SJCRH30 (cell line): ENCODE measurements at regions not wholly inside any gene's neighbourhood (a gene's known extent, or its start where the extent isn't known, plus 50 kb on each side); places are given as distances from the start of the nearest gene placed in this dataset.
"Not testable (repeated sequence)": the region's sequence is repeated elsewhere in the genome, so short reads cannot be mapped to it uniquely, and the experiment has no call there.

ENCODE experiments used
- DNase-seq, 2 experiments: peaks; one replicate each; pipeline ENCODE4 v3.0.0-alpha.2; 2015 to 2020
- H3K27ac ChIP-seq: fragments of 250-450 bp; sonication (Bioruptor Pico); 2 replicates; pipeline ENCODE4 v1.5.1; 2020; ENCODE audit warnings: mild to moderate bottlenecking, moderate library complexity
- H3K27me3 ChIP-seq: fragments of 250-450 bp; sonication (Bioruptor Pico); 2 replicates; pipeline ENCODE4 v1.5.1; 2020; ENCODE audit warnings: mild to moderate bottlenecking, moderate library complexity
- H3K36me3 ChIP-seq: fragments of 250-450 bp; sonication (Bioruptor Pico); 2 replicates; pipeline ENCODE4 v1.5.1; 2020; ENCODE audit warnings: mild to moderate bottlenecking, moderate library complexity
- H3K4me1 ChIP-seq: fragments of 250-450 bp; sonication (Bioruptor Pico); 2 replicates; pipeline ENCODE4 v1.5.1; 2020; ENCODE audit warnings: mild to moderate bottlenecking, moderate library complexity
- H3K4me3 ChIP-seq: fragments of 250-450 bp; sonication (Bioruptor Pico); 2 replicates; pipeline ENCODE4 v1.5.1; 2020; ENCODE audit warnings: mild to moderate bottlenecking, moderate library complexity
- H3K9me3 ChIP-seq: fragments of 250-450 bp; sonication (Bioruptor Pico); replicated peaks from 2 replicates; pipeline ENCODE4 v1.5.1; 2020; ENCODE audit warnings: mild to moderate bottlenecking, moderate library complexity

DNA sequence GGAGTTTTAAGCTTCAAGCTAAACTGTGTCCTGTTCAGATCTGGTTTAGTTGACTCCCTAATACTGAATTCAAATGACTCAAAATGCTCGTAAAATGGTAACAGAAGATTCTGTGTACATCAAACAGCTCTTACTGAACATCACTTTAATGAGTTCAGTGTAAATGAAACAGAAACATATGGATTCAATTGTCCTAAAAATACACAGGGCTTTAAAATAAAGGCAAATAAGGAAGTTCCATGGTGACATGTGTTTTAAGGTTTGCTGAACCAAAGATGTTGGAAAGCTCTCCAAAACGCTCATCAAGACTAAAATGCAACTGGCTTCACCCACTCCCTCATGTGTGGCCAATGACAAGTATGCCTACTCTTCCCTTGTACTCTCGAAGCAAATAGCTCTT, 340.0 kb upstream of the PIK3R1 start:
- DNase-seq = no peak
- H3K4me1 ChIP-seq = no peaks in the 10 kb centered on the region
- no peaks in the 10 kb centered on the region; the same call in 1 of the 2 replicates for H3K27me3 ChIP-seq
- H3K27ac ChIP-seq = no peak overlapping the region
- no peaks in the 10 kb centered on the region for H3K9me3 ChIP-seq
- H3K36me3 ChIP-seq = no peaks in the 10 kb centered on the region
- no peak overlapping the region for H3K4me3 ChIP-seq

DNA sequence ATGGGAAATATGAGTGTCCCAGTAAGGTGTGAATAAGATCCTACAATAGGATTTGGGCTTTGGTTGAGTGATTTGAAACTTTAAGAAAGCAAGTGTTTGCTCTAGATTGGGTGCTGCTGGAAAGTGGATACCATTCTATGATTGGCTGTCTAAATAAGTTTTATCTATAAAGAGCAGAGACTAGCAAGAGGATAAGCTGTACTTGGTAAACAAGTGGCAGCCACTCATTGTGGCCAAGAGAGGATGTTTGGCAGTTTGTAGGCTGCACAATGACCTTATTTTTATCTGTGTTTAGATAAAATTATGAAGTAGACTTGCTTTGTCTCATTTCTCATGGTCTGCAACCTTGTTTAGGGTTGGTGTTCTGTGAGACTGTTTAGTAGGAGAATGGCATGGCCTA, 341.6 kb upstream of the PIK3R1 start:
- Histone ChIP-seq H3K36me3 (no peaks in the 10 kb centered on the region), H3K4me3 (no peak overlapping the region), H3K4me1 (no peaks in the 10 kb centered on the region), H3K27me3 (no peaks in the 10 kb centered on the region; the same call in 1 of the 2 replicates), H3K27ac (no peak overlapping the region), H3K9me3 (no peaks in the 10 kb centered on the region)
- no peak for DNase-seq

DNA sequence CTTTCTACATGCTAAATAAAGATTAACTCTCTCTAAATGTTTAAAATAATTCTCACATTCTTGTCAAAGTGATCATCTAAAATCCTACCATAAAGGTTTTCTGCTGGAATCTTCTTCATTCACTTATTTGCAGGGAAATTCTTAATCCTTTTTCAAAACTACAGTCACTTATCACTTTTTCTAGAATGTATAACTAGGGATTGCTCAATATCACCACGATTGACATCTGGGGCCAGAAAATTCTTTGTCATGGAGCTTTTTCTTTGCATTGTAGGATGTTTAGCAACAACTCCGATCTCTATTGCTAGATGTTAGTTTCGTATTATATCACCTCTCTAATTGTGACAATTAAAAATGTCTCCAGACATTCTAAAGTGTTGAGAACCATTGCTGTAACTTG, 344.9 kb upstream of the PIK3R1 start:
- Histone ChIP-seq H3K27ac (no peak overlapping the region), H3K4me1 (no peaks in the 10 kb centered on the region), H3K27me3 (no peaks in the 10 kb centered on the region; the same call in 1 of the 2 replicates), H3K36me3 (no peaks in the 10 kb centered on the region), H3K4me3 (no peak overlapping the region), H3K9me3 (no peaks in the 10 kb centered on the region)
- DNase-seq = no peak

DNA sequence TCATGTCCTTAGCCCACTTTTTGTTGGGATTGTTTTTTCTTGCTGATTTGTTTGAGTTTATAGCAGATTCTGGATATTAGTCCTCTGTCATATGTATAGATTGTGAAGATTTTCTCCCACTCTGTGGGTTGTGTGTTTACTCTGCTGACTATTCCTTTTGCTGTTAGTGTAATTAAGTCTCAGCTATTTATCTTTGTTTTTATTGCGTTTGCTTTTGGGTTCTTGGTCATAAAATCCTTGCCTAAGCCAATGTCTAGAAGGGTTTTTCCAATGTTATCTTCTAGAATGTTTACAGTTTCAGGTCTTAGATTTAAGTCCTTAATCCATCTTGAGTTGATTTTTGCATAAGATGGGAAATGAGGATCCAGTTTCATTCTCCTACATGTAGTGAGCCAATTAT, 351.2 kb upstream of the PIK3R1 start:
- not testable (repeated sequence) for H3K4me3 ChIP-seq, H3K27me3 ChIP-seq, H3K36me3 ChIP-seq, DNase-seq, H3K4me1 ChIP-seq, H3K9me3 ChIP-seq, H3K27ac ChIP-seq

DNA sequence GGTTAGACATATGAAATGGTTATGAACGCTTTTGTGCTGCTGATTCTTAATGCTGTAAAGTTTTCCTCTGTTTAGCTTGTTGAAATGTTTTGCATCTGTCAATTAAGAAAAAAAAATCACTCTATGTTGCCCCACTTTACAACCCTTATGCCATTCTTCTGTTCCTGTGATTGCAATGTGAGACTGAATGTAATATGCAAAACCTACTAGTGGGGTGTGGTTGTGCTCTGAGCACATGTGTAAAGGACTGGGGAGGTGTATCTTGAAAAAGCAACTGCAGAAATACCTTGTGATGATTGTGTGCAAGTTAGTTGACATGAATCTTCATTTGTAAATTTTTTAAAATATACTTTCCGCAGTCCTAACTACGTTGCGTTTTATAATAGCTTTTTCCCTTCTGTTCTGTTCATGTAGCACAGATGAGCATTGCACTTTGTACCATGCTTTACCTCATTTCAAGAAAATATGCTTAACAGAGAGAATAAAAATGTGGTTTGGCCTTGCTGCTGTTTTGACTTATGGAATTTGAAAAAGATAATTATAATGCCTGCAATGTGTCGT, 357.0 kb upstream of the PIK3R1 start:
- Histone ChIP-seq H3K9me3 (no peaks in the 10 kb centered on the region), H3K4me3 (no peak overlapping the region), H3K4me1 (no peaks in the 10 kb centered on the region), H3K27ac (no peak overlapping the region), H3K27me3 (no peaks in the 10 kb centered on the region), H3K36me3 (no peaks in the 10 kb centered on the region)
- no peak for DNase-seq

DNA sequence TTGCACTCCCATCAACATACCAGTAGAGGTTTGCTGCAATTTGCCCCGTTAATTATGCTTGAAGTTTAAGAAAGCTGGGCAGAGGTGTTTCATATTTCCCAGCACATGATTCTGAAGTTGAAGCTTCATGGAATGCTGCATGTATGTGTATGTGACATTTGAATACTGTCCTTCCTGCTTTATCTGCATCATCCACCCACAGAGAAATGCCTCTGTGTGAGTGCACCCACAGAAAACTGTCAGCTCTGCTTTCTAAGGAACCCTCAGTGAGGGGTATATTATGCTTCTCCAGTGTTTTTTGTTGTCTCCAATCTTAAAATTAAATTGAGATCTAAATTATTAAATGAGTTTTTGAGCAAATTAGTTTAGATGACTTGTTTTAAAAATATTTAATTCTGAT, 358.1 kb upstream of the PIK3R1 start:
- no peak overlapping the region for H3K4me3 ChIP-seq
- DNase-seq = no peak
- no peaks in the 10 kb centered on the region for H3K27me3 ChIP-seq
- H3K27ac ChIP-seq = no peak overlapping the region
- H3K4me1 ChIP-seq = no peaks in the 10 kb centered on the region
- no peaks in the 10 kb centered on the region for H3K36me3 ChIP-seq
- no peaks in the 10 kb centered on the region for H3K9me3 ChIP-seq

DNA sequence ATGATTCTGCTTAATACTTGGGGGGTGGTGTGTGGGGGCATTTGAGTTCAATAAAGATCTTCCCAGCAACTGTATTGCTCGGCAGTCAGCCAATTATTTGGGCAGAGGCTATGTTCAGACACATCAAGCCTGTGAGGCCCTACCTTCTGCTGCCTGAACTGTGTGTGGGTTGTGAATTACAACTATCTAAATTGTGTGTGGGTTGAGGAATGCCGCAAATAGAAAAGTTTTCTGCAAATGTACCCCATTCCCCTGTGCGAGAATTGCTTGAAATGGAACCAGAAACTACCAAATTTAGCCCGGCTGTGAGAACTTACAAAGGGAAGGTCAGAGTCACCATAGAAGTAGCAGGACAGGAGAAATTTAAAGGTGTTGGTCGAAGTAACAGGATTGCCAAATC, 360.0 kb upstream of the PIK3R1 start:
- no peak for DNase-seq
- H3K36me3 ChIP-seq = no peaks in the 10 kb centered on the region

DNA sequence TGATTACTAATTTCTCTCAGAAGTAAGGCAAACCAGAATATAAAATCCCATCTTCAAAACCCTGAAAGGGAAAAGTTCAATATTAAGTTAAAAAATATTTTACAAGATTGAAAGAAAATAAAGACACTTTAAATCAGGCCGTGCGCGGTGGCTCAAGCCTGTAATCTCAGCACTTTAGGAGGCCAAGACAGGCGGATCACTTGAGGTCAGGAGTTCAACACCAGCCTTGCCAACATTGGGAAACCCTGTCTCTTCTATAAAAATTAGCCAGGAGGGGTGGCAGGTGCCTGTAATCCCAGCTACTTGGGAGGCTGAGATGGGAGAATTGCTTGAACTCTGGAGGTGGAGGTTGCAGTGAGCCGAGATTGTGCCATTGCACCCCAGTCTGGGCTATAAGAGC, 364.6 kb upstream of the PIK3R1 start:
- H3K9me3 ChIP-seq, H3K27me3 ChIP-seq, H3K4me1 ChIP-seq, H3K4me3 ChIP-seq, H3K36me3 ChIP-seq, DNase-seq, H3K27ac ChIP-seq: not testable (repeated sequence)

More for the DNA sequence above, 360.0 kb upstream of the PIK3R1 start:
- no peaks in the 10 kb centered on the region for H3K4me1 ChIP-seq
- no peaks in the 10 kb centered on the region for H3K9me3 ChIP-seq
- no peak overlapping the region for H3K27ac ChIP-seq
- no peaks in the 10 kb centered on the region; the same call in 1 of the 2 replicates for H3K27me3 ChIP-seq
- no peak overlapping the region for H3K4me3 ChIP-seq

DNA sequence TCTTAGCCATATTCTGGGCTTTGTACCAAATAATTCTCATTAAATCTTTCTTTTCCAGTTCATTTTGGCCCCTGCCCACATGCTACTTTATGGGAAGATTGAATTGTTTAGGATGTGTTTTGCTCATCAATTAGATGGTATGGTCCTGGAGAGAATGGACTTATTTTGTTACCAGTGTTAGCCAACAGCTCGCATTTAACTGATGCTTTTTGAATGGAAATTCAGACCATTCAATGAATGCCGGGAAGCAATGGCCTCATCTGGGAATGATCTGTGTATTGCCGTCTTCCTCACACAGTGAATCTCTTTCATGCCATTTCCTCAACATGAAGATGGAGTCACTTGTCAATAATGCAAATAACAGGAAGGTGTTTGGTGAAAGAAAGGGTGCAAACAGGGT, 370.6 kb upstream of the PIK3R1 start:
- H3K4me1 ChIP-seq = no peaks in the 10 kb centered on the region
- H3K27ac ChIP-seq = no peak overlapping the region
- H3K9me3 ChIP-seq = no peaks in the 10 kb centered on the region
- H3K36me3 ChIP-seq = no peaks in the 10 kb centered on the region
- DNase-seq = no peak
- no peaks in the 10 kb centered on the region for H3K27me3 ChIP-seq
- H3K4me3 ChIP-seq = no peak overlapping the region

DNA sequence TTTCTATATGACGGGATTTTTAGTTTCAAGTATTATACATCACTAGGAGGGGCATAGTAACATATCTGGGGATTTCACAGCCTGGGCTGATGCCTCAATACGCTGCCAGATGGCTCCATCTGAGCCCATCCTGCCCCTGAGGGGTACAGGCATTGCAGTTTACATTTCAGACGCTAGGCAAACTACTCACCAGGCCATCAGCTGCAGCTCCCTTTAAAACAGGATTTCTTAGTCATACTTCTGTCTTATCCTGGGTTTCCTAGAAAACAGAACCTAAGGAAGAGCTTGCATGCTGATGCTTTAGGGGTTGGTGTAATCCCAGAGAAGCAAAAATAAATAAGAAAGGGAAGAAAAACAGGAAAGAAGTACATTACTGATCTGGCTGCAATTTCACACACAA, 372.8 kb upstream of the PIK3R1 start:
- Histone ChIP-seq H3K27ac (no peak overlapping the region), H3K4me3 (no peak overlapping the region), H3K4me1 (no peaks in the 10 kb centered on the region), H3K9me3 (no peaks in the 10 kb centered on the region), H3K27me3 (no peaks in the 10 kb centered on the region), H3K36me3 (no peaks in the 10 kb centered on the region)
- DNase-seq = peak in 1 of 2 experiments; percentile 3

DNA sequence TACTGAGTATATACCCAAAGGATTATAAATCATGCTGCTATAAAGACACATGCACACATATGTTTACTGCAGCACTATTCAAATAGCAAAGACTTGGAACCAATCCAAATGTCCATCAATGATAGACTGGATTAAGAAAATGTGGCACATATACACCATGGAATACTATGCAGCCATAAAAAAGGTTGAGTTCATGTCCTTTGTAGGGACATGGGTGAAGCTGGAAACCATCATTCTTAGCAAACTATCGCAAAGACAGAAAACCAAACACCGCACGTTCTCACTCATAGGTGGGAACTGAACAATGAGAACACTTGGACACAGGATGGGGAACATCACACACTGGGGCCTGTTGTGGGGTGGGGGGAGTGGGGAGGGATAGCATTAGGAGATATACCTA, 378.3 kb upstream of the PIK3R1 start:
- H3K27me3 ChIP-seq, H3K4me3 ChIP-seq, H3K4me1 ChIP-seq, H3K27ac ChIP-seq, H3K9me3 ChIP-seq, DNase-seq, H3K36me3 ChIP-seq: not testable (repeated sequence)

DNA sequence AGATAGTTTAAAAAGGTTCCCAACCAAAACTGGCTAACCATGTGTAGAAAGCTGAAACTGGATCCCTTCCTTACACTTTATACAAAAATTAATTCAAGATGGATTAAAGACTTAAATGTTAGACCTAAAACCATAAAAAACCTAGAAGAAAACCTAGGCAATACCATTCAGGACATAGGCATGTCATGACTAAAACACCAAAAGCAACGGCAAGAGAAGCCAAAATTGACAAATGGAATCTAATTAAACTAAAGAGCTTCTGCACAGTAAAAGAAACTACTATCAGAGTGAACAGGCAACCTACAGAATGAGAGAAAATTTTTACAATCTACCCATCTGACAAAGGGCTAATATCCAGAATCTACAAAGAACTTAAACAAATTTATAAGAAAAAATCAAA, 379.1 kb upstream of the PIK3R1 start:
- DNase-seq, H3K9me3 ChIP-seq: not testable (repeated sequence)

DNA sequence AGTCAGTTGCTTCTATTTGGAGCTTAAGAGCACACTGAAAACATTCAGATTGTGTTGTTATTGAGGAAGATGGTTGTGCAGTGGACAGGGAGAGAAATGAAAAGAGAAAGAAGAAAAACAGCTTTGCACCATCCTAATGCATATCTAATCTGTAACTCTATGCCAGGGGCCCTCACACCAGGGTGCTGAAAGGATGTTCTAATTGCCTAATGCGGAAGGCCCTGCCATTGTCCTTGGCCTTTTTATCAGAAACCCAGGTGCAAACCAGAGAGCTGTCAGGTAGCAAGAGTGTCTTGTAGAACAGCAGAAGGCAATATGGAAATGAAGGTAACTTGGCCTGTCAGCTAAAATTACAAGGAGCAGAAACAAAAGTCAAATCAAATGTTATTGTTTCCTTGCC, 384.5 kb upstream of the PIK3R1 start:
- Histone ChIP-seq H3K4me1 (no peaks in the 10 kb centered on the region), H3K27ac (no peak overlapping the region), H3K9me3 (no peaks in the 10 kb centered on the region), H3K27me3 (no peaks in the 10 kb centered on the region), H3K4me3 (no peak overlapping the region), H3K36me3 (no peaks in the 10 kb centered on the region)
- DNase-seq = no peak

More for the DNA sequence above, 379.1 kb upstream of the PIK3R1 start:
- H3K27me3 ChIP-seq, H3K36me3 ChIP-seq, H3K4me1 ChIP-seq, H3K27ac ChIP-seq, H3K4me3 ChIP-seq: not testable (repeated sequence)

DNA sequence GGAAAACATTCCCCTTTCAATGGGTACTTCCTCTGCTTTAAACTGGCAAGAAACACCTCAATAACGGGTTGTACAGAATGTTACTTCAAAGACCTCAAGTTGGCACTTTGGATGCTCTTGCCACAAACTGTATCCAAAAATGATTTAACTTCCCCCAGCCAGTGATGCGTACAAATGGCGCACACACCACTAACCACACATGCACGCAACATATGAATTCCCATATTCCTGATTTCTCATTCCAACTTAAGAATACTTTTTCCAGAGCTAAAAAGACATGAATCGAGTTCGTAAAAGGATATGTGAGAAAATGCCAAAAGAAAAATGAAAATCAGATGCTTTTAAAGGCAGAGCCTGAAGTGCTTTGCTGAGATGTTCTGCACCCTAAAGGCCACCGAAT, 388.0 kb upstream of the PIK3R1 start:
- no peaks in the 10 kb centered on the region for H3K27me3 ChIP-seq
- no peak overlapping the region for H3K4me3 ChIP-seq
- H3K27ac ChIP-seq = no peak overlapping the region
- no peaks in the 10 kb centered on the region for H3K4me1 ChIP-seq
- no peaks in the 10 kb centered on the region for H3K9me3 ChIP-seq
- no peaks in the 10 kb centered on the region for H3K36me3 ChIP-seq
- DNase-seq = no peak

DNA sequence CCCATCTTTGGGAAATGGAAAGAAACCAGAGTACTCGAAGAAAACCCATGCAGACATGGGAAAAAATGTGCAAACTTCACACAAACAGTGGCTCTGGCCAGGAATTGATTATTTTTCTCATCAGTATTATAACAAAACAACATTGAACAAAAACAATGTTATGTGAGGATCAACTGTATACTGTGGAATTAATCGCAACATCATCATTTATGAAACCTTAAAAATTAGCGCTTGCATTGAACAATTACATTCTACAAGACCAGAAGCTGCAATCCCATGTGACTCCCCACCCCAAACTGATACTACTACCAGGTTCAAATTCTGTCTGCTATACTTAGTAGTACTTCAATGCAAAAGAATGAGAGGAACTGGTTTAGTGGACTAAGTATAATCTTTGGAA, 390.7 kb upstream of the PIK3R1 start:
- no peaks in the 10 kb centered on the region for H3K9me3 ChIP-seq
- no peaks in the 10 kb centered on the region for H3K27me3 ChIP-seq
- no peaks in the 10 kb centered on the region for H3K4me1 ChIP-seq
- no peak overlapping the region for H3K27ac ChIP-seq
- H3K4me3 ChIP-seq = no peak overlapping the region
- DNase-seq = no peak
- H3K36me3 ChIP-seq = no peaks in the 10 kb centered on the region

DNA sequence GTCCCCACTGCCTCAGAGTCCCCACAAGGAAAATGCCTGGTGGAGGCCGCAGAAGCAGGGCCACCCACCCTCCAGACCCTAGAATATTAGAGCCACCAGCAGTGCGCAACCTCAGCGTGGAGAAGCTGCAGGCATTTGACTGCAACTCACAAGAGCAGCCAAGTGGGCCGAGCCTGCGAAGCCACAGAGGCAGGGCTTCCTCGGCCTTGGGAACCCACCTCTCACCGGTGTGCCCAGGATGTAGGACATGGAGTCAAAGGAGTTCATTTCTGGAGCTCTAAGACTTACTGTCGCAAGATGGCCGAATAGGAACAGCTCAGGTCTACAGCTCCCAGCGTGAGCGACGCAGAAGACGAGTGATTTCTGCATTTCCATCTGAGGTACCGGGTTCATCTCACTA, 397.9 kb upstream of the PIK3R1 start:
- Histone ChIP-seq H3K27ac (no peak overlapping the region), H3K9me3 (no peaks in the 10 kb centered on the region), H3K4me1 (no peaks in the 10 kb centered on the region), H3K36me3 (no peaks in the 10 kb centered on the region), H3K27me3 (no peaks in the 10 kb centered on the region), H3K4me3 (no peak overlapping the region)
- no peak for DNase-seq
